Stimulated activated CD4-positive, alpha-beta T cell treated with anti-CD3 and anti-CD28 coated beads, TNF-alpha, amount 100 ng/mL, for 24 hours (primary cell): ENCODE measurements at regions not wholly inside any gene's neighbourhood (a gene's known extent, or its start where the extent isn't known, plus 50 kb on each side); places are given as distances from the start of the nearest gene placed in this dataset.
"Not testable (repeated sequence)": the region's sequence is repeated elsewhere in the genome, so short reads cannot be mapped to it uniquely, and the experiment has no call there.

Experiments
- DNase-seq, 3 experiments: peaks; one replicate each; pipeline ENCODE4 v3.0.0-alpha.2; 2020; ENCODE audit warnings: low read depth in 3 of 3

DNA sequence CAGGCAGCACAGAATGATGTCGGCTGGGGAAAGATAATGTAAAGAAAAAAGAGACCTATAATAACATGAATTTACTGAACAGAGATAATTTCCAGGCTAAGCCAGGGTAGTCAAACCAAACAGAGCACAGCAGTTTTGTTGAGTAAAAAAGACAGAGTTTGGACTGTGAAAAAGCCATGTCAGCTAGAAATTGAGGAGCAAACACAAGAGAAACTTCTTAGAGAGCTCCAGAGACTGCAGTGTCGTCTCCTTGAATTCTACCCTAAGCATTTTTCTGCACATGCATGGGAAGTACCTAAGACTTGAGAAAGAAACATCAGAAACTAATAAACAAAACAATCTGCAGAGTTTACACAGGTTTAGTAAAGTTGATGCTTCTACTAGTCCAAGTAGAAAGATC lies 1098.8 kb upstream of the CDH8 start:
- DNase-seq, result no peak

DNA sequence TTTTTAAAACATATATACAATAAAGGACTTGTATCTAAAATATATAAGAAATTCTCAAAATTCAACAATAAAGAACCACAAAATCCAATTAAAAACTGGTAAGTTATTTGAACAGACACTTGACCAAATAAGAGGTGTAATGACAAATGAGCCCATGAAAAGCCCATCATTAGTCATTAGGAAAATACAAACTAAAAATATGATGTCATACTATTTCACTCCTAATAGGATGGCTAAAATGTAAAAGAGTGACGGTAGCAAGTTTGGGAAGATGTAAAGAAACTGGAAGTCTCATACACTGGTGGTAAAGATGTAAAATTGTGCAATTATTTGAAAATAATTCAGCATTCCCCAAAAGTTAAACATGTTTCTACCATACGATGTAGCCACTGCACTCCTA lies 1095.3 kb upstream of the CDH8 start:
- DNase-seq, result no peak

DNA sequence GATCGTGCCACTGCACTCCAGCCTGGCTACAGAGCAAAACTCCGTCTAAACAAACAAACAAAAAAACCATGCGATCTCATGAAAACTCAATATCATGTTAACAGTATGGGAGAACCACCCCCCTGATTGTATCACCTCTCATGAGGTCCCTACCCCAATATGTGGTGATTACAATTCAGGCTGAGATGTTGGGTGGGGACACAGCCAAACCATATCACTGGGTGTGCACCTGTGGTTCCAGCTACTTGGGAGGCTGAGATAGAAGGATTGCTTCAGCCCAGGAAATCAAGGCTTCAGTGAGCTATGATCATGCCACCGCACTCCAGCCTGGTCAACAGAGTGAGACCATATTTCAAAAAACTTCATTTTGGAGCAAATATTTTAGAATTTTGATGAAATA lies 1094.7 kb upstream of the CDH8 start:
- DNase-seq, result no peak

DNA sequence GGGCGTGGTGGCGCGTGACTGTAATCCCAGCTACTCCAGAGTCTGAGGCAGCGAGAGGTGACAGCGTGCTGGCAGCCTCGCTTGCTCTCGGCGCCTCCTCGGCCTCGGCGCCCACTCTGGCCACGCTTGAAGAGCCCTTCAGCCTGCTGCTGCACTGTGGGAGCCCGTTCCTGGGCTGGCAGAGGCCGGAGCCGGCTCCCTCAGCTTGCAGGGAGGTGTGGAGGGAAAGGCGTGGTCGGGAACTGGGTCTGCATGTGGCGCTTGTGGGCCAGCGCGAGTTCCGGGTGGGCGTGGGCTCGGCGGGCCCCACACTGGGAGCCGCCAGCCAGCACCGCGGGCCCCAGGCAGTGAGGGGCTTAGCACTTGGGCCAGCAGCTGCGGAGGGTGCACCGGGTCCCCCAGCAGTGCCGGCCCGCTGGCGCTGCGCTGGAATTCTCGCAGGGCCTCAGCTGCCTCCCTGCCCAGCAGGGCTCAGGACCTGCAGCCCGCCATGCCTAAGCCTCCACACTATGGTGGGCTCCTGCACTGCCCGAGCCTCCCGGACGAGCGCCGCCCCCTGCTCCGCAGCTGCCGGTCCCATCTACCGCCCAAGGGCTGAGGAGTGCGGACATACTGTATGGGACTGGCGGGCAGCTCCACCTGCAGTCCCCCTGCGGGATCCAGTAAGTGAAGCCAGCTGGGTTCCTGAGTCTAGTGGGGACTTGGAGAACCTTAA lies 1093.3 kb upstream of the CDH8 start:
- DNase-seq, result no peak

DNA sequence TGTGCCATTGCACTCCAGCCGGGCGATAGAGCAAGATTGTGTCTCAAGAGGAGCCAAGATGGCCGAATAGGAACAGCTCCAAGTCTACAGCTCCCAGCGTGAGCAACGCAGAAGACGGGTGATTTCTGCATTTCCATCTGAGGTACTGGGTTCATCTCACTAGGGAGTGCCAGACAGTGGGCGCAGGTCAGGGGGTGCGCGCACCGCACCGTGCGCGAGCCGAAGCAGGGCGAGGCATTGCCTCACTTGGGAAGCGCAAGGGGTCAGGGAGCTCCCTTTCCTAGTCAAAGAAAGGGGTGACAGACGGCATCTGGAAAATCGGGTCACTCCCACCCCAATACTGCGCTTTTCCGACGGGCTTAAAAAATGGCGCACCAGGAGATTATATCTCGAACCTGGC lies 1083.7 kb upstream of the CDH8 start:
- not testable (repeated sequence) for DNase-seq

DNA sequence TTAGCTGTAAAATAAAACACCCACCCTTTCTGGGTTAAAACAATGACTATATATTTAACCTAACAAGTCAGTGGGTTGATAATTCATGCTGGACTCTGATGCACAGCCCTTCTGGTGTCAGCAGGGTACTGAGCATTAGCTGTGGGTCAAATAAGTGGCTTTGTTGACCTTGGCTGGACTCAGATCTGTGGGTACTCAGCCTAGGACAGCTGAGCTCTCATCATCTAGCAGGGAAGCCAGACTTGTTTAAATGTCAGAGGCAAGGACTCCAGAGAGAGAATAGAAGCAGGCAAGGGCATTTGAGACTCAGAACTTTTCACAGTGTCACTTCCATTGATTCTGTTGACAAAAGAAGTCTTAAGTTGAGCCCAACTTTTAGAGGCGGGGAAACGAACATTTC lies 1063.8 kb upstream of the CDH8 start:
- no peak for DNase-seq

DNA sequence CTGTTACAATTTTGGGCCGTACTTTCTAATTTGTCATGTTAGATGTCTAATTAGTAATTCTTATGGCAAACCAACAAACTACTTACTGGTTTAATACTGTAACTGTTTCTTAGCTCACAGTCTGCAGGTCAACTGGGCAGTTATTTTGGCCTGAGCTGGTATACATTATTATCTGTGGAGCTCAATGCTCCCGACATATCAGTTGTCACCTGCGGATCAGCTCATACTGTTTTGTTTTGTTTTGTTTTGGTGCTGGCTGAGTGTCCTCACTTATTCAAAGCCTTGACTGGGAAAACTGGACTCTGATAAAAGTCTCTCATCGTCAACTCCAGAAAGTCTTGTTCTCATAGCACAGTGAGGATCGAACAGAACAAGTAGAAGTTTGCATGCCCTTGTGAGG lies 1060.6 kb upstream of the CDH8 start:
- DNase-seq, result no peak

DNA sequence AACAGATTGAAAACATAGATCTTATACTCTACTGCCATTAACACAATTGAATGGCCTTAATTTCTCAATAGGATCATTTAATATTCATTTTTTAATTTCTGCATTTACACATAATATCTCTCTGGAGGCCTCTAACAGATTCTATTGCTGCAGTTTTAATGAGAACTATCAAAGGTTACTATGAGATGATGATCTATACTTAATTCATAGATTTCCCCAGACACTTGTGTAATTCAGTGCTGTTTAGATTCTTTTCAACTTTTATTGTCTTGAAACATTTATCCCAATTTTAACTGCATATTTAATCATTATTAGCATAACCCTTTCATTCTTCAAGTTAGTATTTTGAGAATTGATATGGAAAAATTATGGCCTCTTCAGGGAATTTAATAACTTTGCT lies 1056.5 kb upstream of the CDH8 start:
- DNase-seq, result no peak

DNA sequence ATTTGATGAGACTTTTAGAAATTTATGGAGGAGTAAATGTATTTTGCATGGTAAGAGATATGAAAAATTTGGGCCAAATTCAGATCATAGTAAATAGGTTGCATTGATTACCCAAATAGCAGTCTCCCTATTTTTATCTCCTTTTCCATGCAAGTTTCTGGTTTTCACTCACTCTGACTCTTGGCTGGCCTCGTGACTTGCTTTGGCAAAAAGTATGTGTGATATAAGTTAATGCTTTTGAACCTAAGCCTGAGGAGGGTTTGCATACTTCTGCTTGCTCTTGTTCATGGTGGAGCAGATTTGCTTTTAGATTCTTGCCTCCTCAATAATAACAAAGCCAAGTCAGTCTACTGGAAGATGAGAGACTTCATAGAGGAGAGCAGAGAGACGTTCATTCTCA lies 1045.9 kb upstream of the CDH8 start:
- no peak for DNase-seq

DNA sequence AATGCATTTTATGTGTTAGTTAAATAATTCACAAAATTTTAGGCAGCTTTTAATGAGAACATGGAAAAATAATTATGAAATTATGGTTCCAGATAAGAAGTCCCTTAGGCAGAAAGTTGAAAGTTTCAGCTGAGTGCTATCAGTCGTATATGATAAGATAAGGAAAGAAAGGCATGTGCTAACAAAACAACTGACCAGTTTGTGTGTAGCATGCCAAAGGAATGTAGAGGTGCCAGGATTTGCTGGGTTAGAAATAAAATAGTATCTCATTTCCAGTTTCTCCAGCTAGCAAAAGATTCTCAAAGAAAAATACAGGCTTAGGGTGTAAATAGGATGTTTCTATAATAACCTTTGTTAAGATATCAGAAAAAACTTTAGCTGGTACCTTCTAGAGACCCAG lies 1044.5 kb upstream of the CDH8 start:
- DNase-seq, result no peak

DNA sequence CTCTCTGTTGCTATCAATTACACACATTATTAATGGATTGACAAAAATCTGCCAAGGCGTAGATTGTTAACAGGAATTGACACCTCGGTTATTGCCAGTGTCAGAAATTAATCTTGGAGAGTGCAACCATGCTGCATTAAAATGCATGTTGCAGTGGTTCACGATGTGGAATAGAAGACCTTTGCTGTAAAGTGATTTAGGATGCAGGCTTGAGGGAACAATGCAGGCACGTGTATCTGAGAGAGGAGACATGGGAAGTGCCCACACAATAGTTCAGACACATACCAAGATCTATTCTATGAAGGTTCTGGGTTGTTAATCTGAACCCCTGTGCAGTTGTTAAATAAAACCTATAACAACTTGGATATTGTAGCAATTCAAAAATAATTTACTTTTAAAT lies 1032.8 kb upstream of the CDH8 start:
- no peak for DNase-seq

DNA sequence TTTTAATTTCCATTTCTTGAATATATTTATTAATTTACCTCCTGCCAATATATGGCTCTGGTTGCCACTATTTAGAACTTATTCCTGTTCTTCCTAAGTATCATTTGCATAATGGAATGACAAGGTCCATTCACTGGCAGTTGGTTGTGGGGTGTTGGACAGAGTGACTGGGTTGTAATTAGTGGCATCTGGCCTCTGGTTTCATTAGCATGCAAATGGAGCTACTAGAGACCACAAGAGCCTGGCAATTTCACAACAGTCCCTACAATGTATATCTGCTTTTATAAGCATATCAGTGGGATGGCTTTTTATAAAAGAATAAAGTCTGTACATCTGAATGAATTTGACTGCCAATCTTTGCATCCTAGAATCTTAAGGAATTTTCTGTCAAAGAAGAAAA lies 1030.9 kb upstream of the CDH8 start:
- DNase-seq, result no peak

DNA sequence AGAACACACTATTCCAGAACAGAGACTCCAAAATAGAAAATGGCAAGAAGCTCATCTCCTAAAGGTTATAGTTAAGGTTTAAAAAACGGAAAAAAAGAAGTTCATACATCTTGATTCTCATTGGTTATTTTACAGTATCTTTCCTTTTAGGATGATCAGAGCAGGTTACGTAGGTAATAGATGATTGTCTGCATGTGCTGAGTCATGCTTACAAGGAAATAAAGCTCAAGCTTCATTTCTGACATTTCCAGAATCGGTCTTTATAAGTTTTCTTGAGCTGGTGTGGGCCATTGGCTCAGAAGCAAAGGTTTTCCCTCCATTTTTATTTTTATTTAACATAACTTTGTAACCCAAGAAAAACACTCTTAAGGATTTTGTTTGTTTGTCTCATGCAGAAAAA lies 1030.3 kb upstream of the CDH8 start:
- DNase-seq, result no peak

DNA sequence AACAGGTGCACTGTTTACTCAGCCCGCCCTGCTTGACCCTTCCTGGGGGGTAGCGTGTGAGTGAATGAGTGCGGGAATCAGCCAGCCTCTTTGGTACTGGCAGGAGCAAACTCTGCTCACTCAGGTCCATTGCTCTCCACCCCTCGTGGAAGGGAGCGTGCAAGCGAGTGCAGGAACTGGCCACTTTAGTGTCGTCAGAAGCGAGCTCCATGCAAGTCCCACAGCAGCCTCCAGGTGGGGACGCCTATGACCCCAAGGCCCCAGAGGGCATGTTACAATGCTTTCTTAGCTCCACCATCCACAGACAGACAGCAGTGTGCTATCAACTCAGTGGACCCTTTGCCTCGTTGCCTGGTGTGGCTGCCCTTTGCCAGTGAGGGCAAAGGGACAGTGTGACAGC lies 1025.1 kb upstream of the CDH8 start:
- no peak for DNase-seq

DNA sequence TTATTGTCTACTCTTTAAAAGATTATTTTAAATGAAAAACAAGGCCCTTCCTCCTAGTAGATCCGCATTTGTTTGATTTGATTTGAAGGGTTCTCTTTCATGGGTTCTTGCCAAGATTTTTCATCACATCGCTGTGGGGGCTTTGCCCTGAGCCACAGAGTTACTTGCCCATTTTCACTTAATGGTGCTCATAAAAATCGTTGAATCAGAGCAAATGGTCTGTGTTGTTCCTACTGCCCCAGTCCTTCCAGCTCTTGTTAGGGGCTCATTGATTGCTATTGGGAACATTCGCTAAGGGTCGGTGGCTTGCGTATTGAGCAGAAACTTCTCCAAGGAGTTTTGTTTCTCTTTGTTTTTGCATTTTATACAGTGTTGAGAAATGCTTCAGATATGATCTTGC lies 1023.4 kb upstream of the CDH8 start:
- DNase-seq, result no peak

DNA sequence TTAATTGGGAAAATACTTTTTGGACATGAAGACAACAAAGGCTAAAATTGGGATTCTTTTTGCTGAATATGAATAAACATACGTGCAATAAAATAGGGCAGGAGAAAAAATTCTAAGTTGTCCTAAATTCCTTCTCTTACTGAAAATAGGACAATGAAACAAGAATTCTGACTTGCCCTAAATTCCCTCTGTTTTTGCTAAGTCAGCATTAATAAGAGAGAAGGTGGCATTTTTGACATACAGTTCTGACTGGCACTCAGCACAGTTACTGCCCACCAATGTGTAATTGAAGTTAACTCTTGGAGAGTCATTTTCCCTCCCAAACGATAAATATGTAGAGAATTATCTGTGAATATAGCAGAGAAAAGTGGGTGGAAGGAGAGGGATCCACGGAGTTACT lies 1021.1 kb upstream of the CDH8 start:
- DNase-seq, result no peak

DNA sequence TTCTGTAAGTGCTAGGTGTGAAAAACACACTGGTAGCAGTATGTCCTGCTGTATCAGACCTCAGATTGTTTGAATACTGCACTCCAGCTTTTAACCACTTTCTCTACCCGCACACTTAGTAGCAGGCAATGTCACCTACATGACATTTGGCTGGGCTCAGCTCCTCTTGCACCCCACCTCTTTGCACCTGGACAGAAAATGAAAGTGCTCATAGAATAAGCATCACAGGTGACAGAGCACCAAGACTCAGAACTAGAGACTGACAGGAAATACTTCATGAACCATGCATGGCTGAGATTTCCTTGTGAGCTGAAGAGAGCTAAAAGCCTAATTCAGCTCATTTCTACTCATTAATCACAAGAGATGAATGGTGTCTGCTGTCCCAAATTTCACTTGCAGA lies 1014.2 kb upstream of the CDH8 start:
- no peak for DNase-seq

DNA sequence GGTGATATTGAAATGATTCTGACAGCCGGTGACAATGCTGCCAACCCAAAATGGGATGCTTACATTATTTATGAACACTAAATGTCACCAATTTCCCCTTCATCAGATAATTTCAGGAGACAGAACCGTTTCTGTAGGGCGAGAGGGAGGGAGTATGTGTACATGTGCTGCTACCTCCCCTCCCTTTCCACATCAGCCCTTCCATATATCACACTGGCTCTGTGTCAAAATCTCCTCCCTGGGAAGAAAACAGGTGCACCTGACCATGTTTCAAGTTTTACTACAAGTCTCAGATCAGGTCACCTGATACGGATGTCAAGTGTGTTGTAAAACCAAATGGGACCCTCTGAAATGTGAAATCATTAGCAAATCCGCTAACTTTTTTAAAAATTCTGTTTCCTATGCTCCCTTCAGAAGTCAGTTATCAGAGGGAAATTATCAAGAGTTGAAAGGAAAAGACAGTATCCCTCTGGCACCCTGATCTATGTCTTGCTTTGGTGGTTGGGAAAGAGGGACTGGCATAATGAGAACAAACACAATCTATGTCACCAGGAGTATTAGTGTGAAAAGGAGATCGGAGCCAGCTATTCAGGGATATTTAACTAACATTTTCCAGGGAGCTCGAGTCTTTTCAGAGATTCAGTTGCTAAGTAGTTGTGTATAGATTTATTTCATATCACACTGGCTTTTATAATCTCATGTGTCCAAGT lies 1002.3 kb upstream of the CDH8 start:
- DNase-seq, result no peak

DNA sequence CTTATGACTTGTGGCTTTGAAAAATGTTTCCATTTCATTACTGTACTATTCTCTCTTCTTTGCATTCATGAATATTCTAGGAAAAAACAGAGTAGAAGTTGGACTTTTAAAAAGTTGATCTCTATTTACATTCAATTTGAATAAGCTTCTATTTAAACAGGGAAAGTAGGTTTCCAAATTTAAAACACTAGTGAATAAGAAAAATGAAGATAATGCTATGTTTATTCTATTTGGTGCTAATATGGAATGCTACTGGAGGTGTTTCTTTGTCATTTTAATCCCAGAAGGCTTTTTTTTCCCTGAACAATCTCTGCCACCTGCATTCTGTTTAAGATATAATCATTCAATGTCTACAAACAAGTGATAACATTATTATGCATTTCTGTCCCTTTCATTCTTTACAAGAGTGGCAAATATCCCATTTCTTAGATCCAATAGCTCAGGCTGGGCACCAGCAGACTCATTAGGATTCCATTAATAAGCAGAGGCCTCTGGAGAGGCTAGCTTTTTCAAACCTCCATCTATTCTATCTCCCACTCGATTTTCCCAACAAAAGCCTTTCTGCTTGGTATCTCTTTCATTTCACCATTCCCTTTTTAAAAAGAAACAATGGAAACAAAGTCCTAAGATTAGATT lies 1001.6 kb upstream of the CDH8 start:
- no peak for DNase-seq

DNA sequence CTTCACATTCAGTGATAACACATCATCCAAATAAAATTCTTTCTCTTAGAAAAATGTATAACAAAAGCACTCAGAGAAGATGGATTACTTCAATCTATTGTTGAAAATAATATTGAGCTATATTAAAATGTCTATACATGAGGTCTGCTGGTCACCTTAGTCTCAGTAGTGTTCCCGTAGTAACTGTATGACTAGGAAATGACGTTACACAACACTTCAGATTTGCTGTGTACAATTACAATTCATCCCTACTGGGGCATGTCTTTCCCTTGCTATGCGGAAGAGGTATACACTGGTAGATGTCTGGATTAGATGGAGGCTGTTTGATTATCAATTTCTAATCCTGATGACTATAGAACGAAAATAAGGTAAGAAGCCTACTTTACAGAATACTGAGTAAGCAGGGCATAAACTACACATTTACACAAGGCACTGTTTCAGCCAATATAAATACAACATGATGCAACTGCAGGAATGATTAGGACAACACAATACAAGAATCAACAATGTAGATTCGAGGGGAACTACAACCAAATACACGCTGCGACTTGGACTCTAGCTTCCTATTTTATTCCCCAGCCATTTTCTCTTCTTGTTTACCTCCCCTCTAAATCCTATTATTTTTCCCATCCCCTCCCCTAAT lies 982.5 kb upstream of the CDH8 start:
- no peak for DNase-seq

DNA sequence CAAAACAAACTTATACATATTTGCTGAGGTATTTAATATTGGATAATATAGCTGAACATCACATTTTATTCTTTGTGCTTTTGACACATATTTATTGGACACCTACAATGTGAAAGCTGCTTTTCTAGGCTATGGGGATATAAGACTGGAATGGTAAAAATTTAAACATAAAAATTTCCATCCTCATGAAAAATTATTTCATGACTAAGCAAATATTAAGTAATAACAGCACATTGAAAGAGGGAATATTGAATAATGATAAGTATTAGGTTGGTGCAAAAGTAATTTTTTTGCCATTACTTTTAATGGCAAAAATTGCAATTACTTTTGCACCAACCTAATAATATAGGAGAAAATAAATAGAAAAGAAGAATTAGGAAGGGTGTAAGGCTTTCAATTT lies 972.5 kb upstream of the CDH8 start:
- DNase-seq, result no peak

DNA sequence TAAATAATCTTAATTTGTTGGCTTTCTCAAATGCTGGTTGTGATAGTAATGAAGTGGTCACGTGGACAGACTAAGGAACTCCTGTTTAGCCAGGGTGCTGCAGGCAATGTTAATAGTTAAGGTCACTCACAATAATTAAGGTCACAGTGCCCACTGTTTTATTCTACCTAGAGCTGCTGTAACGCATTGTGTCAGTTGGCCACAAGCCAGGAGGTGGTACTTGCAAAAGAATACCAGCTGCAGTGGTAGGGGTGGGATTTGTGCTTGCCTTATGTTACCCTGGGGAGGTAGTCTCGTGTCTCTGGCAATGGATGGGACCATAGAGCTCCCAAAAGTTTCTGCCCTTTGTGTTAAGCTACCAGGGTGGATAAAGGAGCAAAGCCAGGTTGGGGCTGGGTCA lies 969.1 kb upstream of the CDH8 start:
- DNase-seq, result no peak

DNA sequence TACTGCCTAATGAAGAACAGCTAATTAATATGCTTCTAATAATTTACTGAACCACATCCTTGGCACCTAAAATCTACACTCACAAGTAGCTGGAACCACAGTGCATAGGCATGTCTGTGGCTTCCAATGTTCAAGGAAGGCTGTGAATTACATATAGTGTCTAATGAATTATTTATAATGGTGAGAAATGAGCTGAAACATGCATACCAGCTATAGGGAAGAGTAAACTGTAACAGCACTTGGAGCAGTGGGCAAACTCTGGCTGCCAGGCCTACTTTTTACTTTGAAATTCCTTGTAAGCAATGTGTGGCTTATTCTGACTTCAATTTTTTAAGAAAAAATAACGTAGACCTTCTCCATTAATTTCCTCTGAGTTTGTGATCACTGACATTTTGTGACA lies 953.2 kb upstream of the CDH8 start:
- DNase-seq, result no peak
